Lung (tissue), 11 donors: ENCODE measurements at regions not wholly inside any gene's neighbourhood (a gene's known extent, or its start where the extent isn't known, plus 50 kb on each side); places are given as distances from the start of the nearest gene placed in this dataset.

ENCODE experiments used
- ATAC-seq: fragments of 200-7000 bp; cut with Tn5 transposase; one replicate; pipeline ENCODE4 v1.9.1; 2020; ENCODE audit warnings: moderate number of reproducible peaks; ENCODE audit not compliant: insufficient read depth, low FRiP score
- DNase-seq, 3 donors: peaks; one replicate each; pipeline ENCODE4 v3.0.0-alpha.2; 2013 to 2017
- H3K27ac ChIP-seq, 2 donors: one replicate each; pipeline ENCODE4 v1.5.1; 2013; ENCODE audit warnings: mild to moderate bottlenecking in 2 of 2, moderate library complexity in 2 of 2, control low read depth in 1 of 2, inconsistent platforms in 1 of 2, low read depth in 1 of 2, low read length in 1 of 2
- H3K27me3 ChIP-seq, 3 donors: one replicate each; pipeline ENCODE4 v1.5.1; 2013; ENCODE audit warnings: low read length in 2 of 3; ENCODE audit not compliant: control insufficient read depth in 3 of 3, insufficient read depth in 3 of 3
- H3K36me3 ChIP-seq, 4 donors: one replicate each; pipeline ENCODE4 v1.5.1; 2013; ENCODE audit warnings: low read length in 4 of 4, mild to moderate bottlenecking in 1 of 4, moderate library complexity in 1 of 4; ENCODE audit not compliant: control insufficient read depth in 4 of 4, insufficient read depth in 4 of 4
- H3K4me1 ChIP-seq, 5 donors: one replicate each; pipeline ENCODE4 v1.5.1; 2013; ENCODE audit warnings: low read length in 5 of 5, mild to moderate bottlenecking in 2 of 5, moderate library complexity in 1 of 5; ENCODE audit not compliant: control insufficient read depth in 5 of 5, insufficient read depth in 5 of 5
- H3K4me3 ChIP-seq: one replicate; pipeline ENCODE4 v1.5.1; 2013; ENCODE audit warnings: mild to moderate bottlenecking, control low read depth, moderate library complexity
- H3K9ac ChIP-seq, 2 donors: one replicate each; pipeline ENCODE4 v1.5.1; 2013; ENCODE audit warnings: low read length in 2 of 2, control low read depth in 1 of 2; ENCODE audit not compliant: insufficient read depth in 1 of 2
- H3K9me3 ChIP-seq, 4 donors: one replicate each; pipeline ENCODE4 v1.5.1; 2013; ENCODE audit warnings: low read length in 3 of 4, mild to moderate bottlenecking in 1 of 4, moderate library complexity in 1 of 4; ENCODE audit not compliant: control insufficient read depth in 4 of 4, insufficient read depth in 3 of 4
- CTCF ChIP-seq: IDR thresholded peaks from 2 replicates; pipeline ENCODE4 v1.5.1; 2012; ENCODE audit warnings: mild to moderate bottlenecking; ENCODE audit errors: control extremely low read depth, extremely low read depth
- whole genome bisulfite sequencing, 2 donors: extraction: QIAGEN DNeasy Blood & Tissue Kit; methylation state at CpG; one replicate each; pipeline ENCODE4 v1.1.7; 2013; 5-methylcytosine and 5-hydroxymethylcytosine counted together
- donor health status: control.
- donor health status: control.
- donor health status: Bipolar disorder and iron deficiency.
- donor health status: healthy.
- donor health status: DM: yes; HTN: yes; CAD: no.

GRCh38 chr18:42305869-42306593, 351.0 kb downstream of the PIK3C3 start:
- Histone ChIP-seq H3K9me3 (no peaks in the 10 kb centered on the region), H3K4me1 (no peaks in the 10 kb centered on the region), H3K27ac (no peak overlapping the region), H3K27me3 (no peaks in the 10 kb centered on the region), H3K9ac (no peak overlapping the region), H3K4me3 (no peak overlapping the region), H3K36me3 (no peaks in the 10 kb centered on the region)
- TF ChIP-seq CTCF: no peak
- ATAC-seq (no peak), DNase-seq (no peak)
- WGBS, 2 donors: 76 to 87% methylated on average over 3 of the region's 3 CpGs

GRCh38 chr18:42306594-42306980, 351.6 kb downstream of the PIK3C3 start:
- DNase-seq (no peak), ATAC-seq (no peak)
- Histone ChIP-seq H3K27me3 (no peaks in the 10 kb centered on the region), H3K36me3 (no peaks in the 10 kb centered on the region), H3K4me1 (no peaks in the 10 kb centered on the region), H3K4me3 (no peak overlapping the region), H3K27ac (no peak overlapping the region), H3K9me3 (peaks cover 0 to 1% (median 0%) of the 10 kb centered on the region in 4 donors), H3K9ac (no peak overlapping the region)
- no peak for TF ChIP-seq CTCF

GRCh38 chr18:42310956-42311355, 355.9 kb downstream of the PIK3C3 start:
- Histone ChIP-seq H3K9ac (no peak overlapping the region), H3K4me3 (no peak overlapping the region), H3K27me3 (no peaks in the 10 kb centered on the region), H3K4me1 (no peaks in the 10 kb centered on the region), H3K36me3 (no peaks in the 10 kb centered on the region), H3K9me3 (peaks cover 0 to 1% (median 0%) of the 10 kb centered on the region in 4 donors), H3K27ac (no peak overlapping the region)
- no peak for TF ChIP-seq CTCF
- ATAC-seq (peak; percentile 19), DNase-seq (no peak)
- WGBS, 2 donors: 71 to 74% methylated on average over 3 of the region's 3 CpGs

GRCh38 chr18:42326752-42327151, 371.7 kb downstream of the PIK3C3 start:
- H3K9me3 ChIP-seq: no peaks in the 10 kb centered on the region
- H3K4me3 ChIP-seq: no peak overlapping the region
- no peak for TF ChIP-seq CTCF
- peak in 2 of 3 donors; percentile 53 to 73 for DNase-seq
- H3K9ac ChIP-seq: no peak overlapping the region
- ATAC-seq: no peak
- H3K4me1 ChIP-seq: no peaks in the 10 kb centered on the region
- WGBS, 2 donors: 54 to 85% methylated on average over 1 of the region's 1 CpG
- H3K36me3 ChIP-seq: no peaks in the 10 kb centered on the region
- no peak overlapping the region for H3K27ac ChIP-seq
- no peaks in the 10 kb centered on the region for H3K27me3 ChIP-seq
